ENCODE measurements at regions not wholly inside any gene's neighbourhood (a gene's known extent, or its start where the extent isn't known, plus 50 kb on each side); places are given as distances from the start of the nearest gene placed in this dataset.
"Not testable (repeated sequence)": the region's sequence is repeated elsewhere in the genome, so short reads cannot be mapped to it uniquely, and the experiment has no call there.

GRCh38 chr2:4882941-4883340, 809.2 kb upstream of the SOX11 start:
- DNase-seq = no peak

GRCh38 chr2:4883375-4883774, 808.8 kb upstream of the SOX11 start:
- DNase-seq = no peak

GRCh38 chr2:4884117-4884571, 808.0 kb upstream of the SOX11 start:
- DNase-seq = no peak

- DNase-seq = no peak
These were observed 800.8 kb upstream of the SOX11 start for GRCh38 chr2:4891394-4891793.

- DNase-seq = no peak
These were observed 796.8 kb upstream of the SOX11 start for GRCh38 chr2:4895371-4895770.

GRCh38 chr2:4898706-4899105, 793.5 kb upstream of the SOX11 start:
- no peak for DNase-seq

- no peak for DNase-seq
These were observed 791.9 kb upstream of the SOX11 start for GRCh38 chr2:4900242-4900641.

GRCh38 chr2:4900861-4901770, 791.1 kb upstream of the SOX11 start:
- no peak for DNase-seq

- no peak for DNase-seq
These were observed 788.4 kb upstream of the SOX11 start for GRCh38 chr2:4903656-4904348.

GRCh38 chr2:4908461-4908860, 783.7 kb upstream of the SOX11 start:
- DNase-seq = no peak

- DNase-seq = no peak
These were observed 782.7 kb upstream of the SOX11 start for GRCh38 chr2:4909346-4910009.

- DNase-seq = no peak
These were observed 778.1 kb upstream of the SOX11 start for GRCh38 chr2:4914036-4914435.

GRCh38 chr2:4914551-4914950, 777.6 kb upstream of the SOX11 start:
- DNase-seq = no peak

- no peak for DNase-seq
These were observed 776.8 kb upstream of the SOX11 start for GRCh38 chr2:4915357-4915756.

- DNase-seq = no peak
These were observed 776.1 kb upstream of the SOX11 start for GRCh38 chr2:4916094-4916493.

GRCh38 chr2:4930704-4931103, 761.5 kb upstream of the SOX11 start:
- no peak for DNase-seq

- DNase-seq = no peak
These were observed 760.3 kb upstream of the SOX11 start for GRCh38 chr2:4931721-4932365.

- not testable (repeated sequence) for DNase-seq
These were observed 756.9 kb upstream of the SOX11 start for GRCh38 chr2:4935291-4935690.

GRCh38 chr2:4937550-4937949, 754.6 kb upstream of the SOX11 start:
- DNase-seq = no peak

- DNase-seq = no peak
These were observed 754.0 kb upstream of the SOX11 start for GRCh38 chr2:4938206-4938605.

- no peak for DNase-seq
These were observed 749.7 kb upstream of the SOX11 start for GRCh38 chr2:4942441-4942840.

- no peak for DNase-seq
These were observed 744.3 kb upstream of the SOX11 start for GRCh38 chr2:4947911-4948310.

GRCh38 chr2:4951368-4951767, 740.8 kb upstream of the SOX11 start:
- DNase-seq = no peak
